Endodermal cell (in vitro differentiated cells): ENCODE measurements at regions not wholly inside any gene's neighbourhood (a gene's known extent, or its start where the extent isn't known, plus 50 kb on each side); places are given as distances from the start of the nearest gene placed in this dataset.

Experiments used
- DNase-seq: peaks from one replicate; pipeline ENCODE4 v3.0.0-alpha.2; 2017
- H3K27ac ChIP-seq: 2 replicates; pipeline ENCODE4 v1.5.1; 2013; ENCODE audit warnings: mild to moderate bottlenecking, low read depth, low read length, moderate library complexity
- H3K27me3 ChIP-seq: 2 replicates; pipeline ENCODE4 v1.6.1; 2013; ENCODE audit warnings: mild to moderate bottlenecking, low read length, moderate library complexity; ENCODE audit not compliant: insufficient read depth, control insufficient read depth, poor library complexity, severe bottlenecking
- H3K36me3 ChIP-seq: 2 replicates; pipeline ENCODE4 v1.7.0; 2013; ENCODE audit warnings: mild to moderate bottlenecking, low read length, moderate library complexity; ENCODE audit not compliant: control insufficient read depth, insufficient read depth
- H3K4me1 ChIP-seq: one replicate; pipeline ENCODE4 v1.7.0; 2013; ENCODE audit warnings: low read length; ENCODE audit not compliant: control insufficient read depth, insufficient read depth
- H3K4me3 ChIP-seq: 2 replicates; pipeline ENCODE4 v1.5.1; 2013; ENCODE audit warnings: mild to moderate bottlenecking, low read length, moderate library complexity
- H3K9ac ChIP-seq: 2 replicates; pipeline ENCODE4 v1.6.1; 2013; ENCODE audit warnings: mild to moderate bottlenecking, low read length, moderate library complexity; ENCODE audit not compliant: poor library complexity, severe bottlenecking; ENCODE audit errors: extremely low read depth
- H3K9me3 ChIP-seq: 2 replicates; pipeline ENCODE4 v1.6.1; 2013; ENCODE audit warnings: mild to moderate bottlenecking, low read length, moderate library complexity; ENCODE audit not compliant: control insufficient read depth
- H3K27ac Mint-ChIP-seq: 2 replicates; pipeline ENCODE4 v1.8.0; 2020; ENCODE audit warnings: mixed read lengths
- H3K27me3 Mint-ChIP-seq: 2 replicates; pipeline ENCODE4 v1.8.0; 2021; ENCODE audit warnings: mild to moderate bottlenecking, mixed read lengths; ENCODE audit not compliant: insufficient read depth
- H3K36me3 Mint-ChIP-seq: 2 replicates; pipeline ENCODE4 v1.8.0; 2020; ENCODE audit warnings: low read depth, mixed read lengths
- H3K4me1 Mint-ChIP-seq: 2 replicates; pipeline ENCODE4 v1.8.0; 2020; ENCODE audit warnings: mixed read lengths
- H3K4me3 Mint-ChIP-seq: 2 replicates; pipeline ENCODE4 v1.8.0; 2020; ENCODE audit warnings: mild to moderate bottlenecking, moderate library complexity, mixed read lengths
- H3K9me3 Mint-ChIP-seq: 2 replicates; pipeline ENCODE4 v1.8.0; 2020; ENCODE audit warnings: mild to moderate bottlenecking, mixed read lengths
- CTCF ChIP-seq: fragments of 200-600 bp; sonication (generic); conservative IDR thresholded peaks from 2 replicates; pipeline ENCODE4 v1.5.0; 2021; ENCODE audit warnings: antibody characterized with exemption, mild to moderate bottlenecking
- WGBS, 2 experiments: methylation state at CpG; one replicate each; pipeline versions ENCODE4 v1.1.5 to v1.1.7; 2013; ENCODE audit warnings: missing lambda C conversion rate in 2 of 2, mixed read lengths in 1 of 2; ENCODE audit not compliant: insufficient coverage in 1 of 2, insufficient read length in 1 of 2; 5-methylcytosine and 5-hydroxymethylcytosine counted together

GRCh38 chr6:14871221-14871620, 374.6 kb upstream of the JARID2 start:
- Histone ChIP-seq H3K4me3 (no peak overlapping the region), H3K4me1 (no peaks in the 10 kb centered on the region), H3K36me3 (no peaks in the 10 kb centered on the region), H3K27ac (no peak overlapping the region), H3K9me3 (no peaks in the 10 kb centered on the region), H3K9ac (no peak overlapping the region), H3K27me3 (no peaks in the 10 kb centered on the region)
- WGBS, 2 experiments, result 94 to 98% methylated on average over 5 of the region's 5 CpGs
- no peaks in the 10 kb centered on the region for H3K9me3 Mint-ChIP-seq
- peaks cover 22% of the 10 kb centered on the region for H3K4me1 Mint-ChIP-seq
- TF ChIP-seq CTCF, result no peak
- H3K4me3 Mint-ChIP-seq, result no peak overlapping the region
- H3K27ac Mint-ChIP-seq, result no peak overlapping the region
- H3K27me3 Mint-ChIP-seq, result no peaks in the 10 kb centered on the region
- no peaks in the 10 kb centered on the region for H3K36me3 Mint-ChIP-seq
- no peak for DNase-seq

GRCh38 chr6:14873101-14873500, 372.8 kb upstream of the JARID2 start:
- Histone ChIP-seq H3K4me3 (no peak overlapping the region), H3K4me1 (no peaks in the 10 kb centered on the region), H3K36me3 (no peaks in the 10 kb centered on the region), H3K27me3 (no peaks in the 10 kb centered on the region), H3K27ac (no peak overlapping the region), H3K9ac (no peak overlapping the region), H3K9me3 (no peaks in the 10 kb centered on the region)
- Mint-ChIP-seq H3K4me3 (no peak overlapping the region), H3K36me3 (no peaks in the 10 kb centered on the region), H3K27me3 (no peaks in the 10 kb centered on the region), H3K4me1 (peaks cover 26% of the 10 kb centered on the region), H3K9me3 (no peaks in the 10 kb centered on the region), H3K27ac (no peak overlapping the region)
- TF ChIP-seq CTCF, result no peak
- no peak for DNase-seq
- WGBS, 2 experiments, result 83 to 96% methylated on average over 1 to 2 of the region's 2 CpGs

- Mint-ChIP-seq H3K4me1 (peaks cover 26% of the 10 kb centered on the region), H3K27ac (no peak overlapping the region), H3K9me3 (no peaks in the 10 kb centered on the region), H3K36me3 (no peaks in the 10 kb centered on the region), H3K27me3 (no peaks in the 10 kb centered on the region), H3K4me3 (no peak overlapping the region)
- H3K9ac ChIP-seq, result no peak overlapping the region
- DNase-seq, result no peak
- no peak overlapping the region for H3K27ac ChIP-seq
- WGBS, 2 experiments, result 70 to 100% methylated on average over 1 to 3 of the region's 3 CpGs
- H3K4me3 ChIP-seq, result no peak overlapping the region
- TF ChIP-seq CTCF, result no peak
- H3K9me3 ChIP-seq, result no peaks in the 10 kb centered on the region
- H3K27me3 ChIP-seq, result no peaks in the 10 kb centered on the region
- H3K4me1 ChIP-seq, result no peaks in the 10 kb centered on the region
- no peaks in the 10 kb centered on the region for H3K36me3 ChIP-seq
Observed at GRCh38 chr6:14873781-14874441, 372.0 kb upstream of the JARID2 start.
